H1 (cell line): ENCODE measurements at regions not wholly inside any gene's neighbourhood (a gene's known extent, or its start where the extent isn't known, plus 50 kb on each side); places are given as distances from the start of the nearest gene placed in this dataset.

Experiments used
- CTCF ChIA-PET: fragments of 300-600 bp; sonication (Branson Sonifier 250); formaldehyde crosslinking; loops from one replicate; lab custom pipeline; 2021; ENCODE audit not compliant: partially characterized antibody; lab: Charles Lee
- POLR2A ChIA-PET: fragments of 300-600 bp; sonication (Branson Sonifier 250); formaldehyde crosslinking; loops from one replicate; lab custom pipeline; 2021; ENCODE audit warnings: inconsistent platforms; ENCODE audit not compliant: partially characterized antibody; lab: Charles Lee
- DNase-seq, 2 experiments: peaks; one replicate each; pipeline versions ENCODE4 v3.0.0 to v3.0.0-alpha.2; 2010 to 2022; ENCODE audit warnings: low spot score in 2 of 2, low read depth in 1 of 2, mixed read lengths in 1 of 2
- FAIRE-seq: peaks from 2 replicates; lab custom pipeline; 2011; peaks lifted over from hg19 to GRCh38; lab: Jason Lieb, UNC
- H2AFZ ChIP-seq: 2 replicates; pipeline ENCODE4 v1.8.1; 2012; ENCODE audit warnings: low read length, inconsistent platforms
- H2AK5ac ChIP-seq: 2 replicates; pipeline ENCODE4 v1.6.1; 2013; ENCODE audit warnings: low read depth, low read length
- H2BK120ac ChIP-seq: replicated peaks from 2 replicates; pipeline ENCODE3; 2013; ENCODE audit warnings: low read depth, low read length, inconsistent platforms
- H2BK12ac ChIP-seq: 2 replicates; pipeline ENCODE4 v1.6.1; 2013; ENCODE audit warnings: low read depth, low read length
- H2BK15ac ChIP-seq: 2 replicates; pipeline ENCODE4 v1.6.1; 2013; ENCODE audit warnings: low read length
- H2BK20ac ChIP-seq: 2 replicates; pipeline ENCODE4 v1.6.1; 2013; ENCODE audit warnings: low read length
- H2BK5ac ChIP-seq: 2 replicates; pipeline ENCODE4 v1.6.1; 2013; ENCODE audit warnings: low read depth, low read length
- H3K14ac ChIP-seq: 2 replicates; pipeline ENCODE4 v1.6.1; 2013; ENCODE audit warnings: inconsistent platforms; ENCODE audit not compliant: insufficient read length
- H3K18ac ChIP-seq: 2 replicates; pipeline ENCODE4 v1.6.1; 2013; ENCODE audit warnings: low read length; ENCODE audit errors: extremely low read depth
- H3K23ac ChIP-seq: 2 replicates; pipeline ENCODE4 v1.6.1; 2013; ENCODE audit warnings: inconsistent platforms; ENCODE audit not compliant: insufficient read length
- H3K23me2 ChIP-seq: 2 replicates; pipeline ENCODE4 v1.6.1; 2013; ENCODE audit warnings: low read depth, low read length
- H3K27ac ChIP-seq: 2 replicates; pipeline ENCODE4 v1.6.1; 2011; ENCODE audit warnings: low read depth, low read length, inconsistent platforms
- H3K27me3 ChIP-seq, 4 experiments: replicated peaks in 1 of 4; 1 replicate in 1 of 4; 2 replicates in 3 of 4; pipeline versions ENCODE4 v1.6.1 to v1.8.1; 2011 to 2013; ENCODE audit warnings: low read length in 3 of 4, mild to moderate bottlenecking in 3 of 4, inconsistent platforms in 2 of 4, mixed read lengths in 2 of 4, moderate library complexity in 1 of 4; ENCODE audit not compliant: control insufficient read depth in 3 of 4, insufficient read depth in 3 of 4; ENCODE audit errors: extremely low read depth in 1 of 4
- H3K36me3 ChIP-seq, 4 experiments: 2 replicates each; pipeline versions ENCODE4 v1.6.1 to v1.8.1; 2011 to 2013; ENCODE audit warnings: mild to moderate bottlenecking in 4 of 4, low read length in 3 of 4, moderate library complexity in 2 of 4, control low read depth in 1 of 4, inconsistent platforms in 1 of 4; ENCODE audit not compliant: insufficient read depth in 4 of 4, control insufficient read depth in 2 of 4
- H3K4ac ChIP-seq: replicated peaks from 2 replicates; pipeline ENCODE3; 2013; ENCODE audit warnings: low read length, low read depth, mixed read lengths, inconsistent platforms; ENCODE audit not compliant: insufficient read length
- H3K4me1 ChIP-seq, 4 experiments: replicated peaks in 1 of 4; 1 replicate in 1 of 4; 2 replicates in 3 of 4; pipeline versions ENCODE4 v1.6.1 to v1.8.1; 2011 to 2013; ENCODE audit warnings: low read length in 3 of 4, inconsistent platforms in 2 of 4, mixed read lengths in 1 of 4; ENCODE audit not compliant: insufficient read depth in 4 of 4, control insufficient read depth in 3 of 4
- H3K4me2 ChIP-seq, 2 experiments: 2 replicates each; pipeline versions ENCODE4 v1.6.1 to v1.8.1; 2011 to 2013; ENCODE audit warnings: low read depth in 2 of 2, low read length in 2 of 2, control low read depth in 1 of 2, inconsistent platforms in 1 of 2, mild to moderate bottlenecking in 1 of 2; ENCODE audit not compliant: insufficient read depth in 1 of 2
- H3K4me3 ChIP-seq, 4 experiments: fragments of 200-600, 300-600 bp in 1 of 4; sonication (generic), shearing (Covaris generic), sonication (Bioruptor Twin) in 1 of 4; 2 replicates each; pipeline versions ENCODE4 v1.5.1 to v1.8.1; 2011 to 2016; ENCODE audit warnings: low read length in 4 of 4, low read depth in 3 of 4, control low read depth in 2 of 4, inconsistent platforms in 2 of 4, mild to moderate bottlenecking in 2 of 4, mixed read lengths in 1 of 4, moderate library complexity in 1 of 4; ENCODE audit not compliant: insufficient read depth in 2 of 4; ENCODE audit errors: extremely low read depth in 1 of 4
- H3K56ac ChIP-seq: replicated peaks from 2 replicates; pipeline ENCODE3; 2013; ENCODE audit warnings: low read depth, mild to moderate bottlenecking, mixed read lengths, low read length, inconsistent platforms; ENCODE audit not compliant: insufficient read length
- H3K79me1 ChIP-seq: 2 replicates; pipeline ENCODE4 v1.6.1; 2013; ENCODE audit warnings: low read depth, low read length, control low read depth
- H3K79me2 ChIP-seq, 2 experiments: 2 replicates each; pipeline versions ENCODE4 v1.6.1 to v1.8.1; 2012 to 2013; ENCODE audit warnings: low read length in 2 of 2, mild to moderate bottlenecking in 2 of 2, inconsistent platforms in 1 of 2; ENCODE audit not compliant: insufficient read depth in 2 of 2, control insufficient read depth in 1 of 2
- H3K9ac ChIP-seq, 4 experiments: replicated peaks in 1 of 4; 1 replicate in 1 of 4; 2 replicates in 3 of 4; pipeline versions ENCODE4 v1.6.1 to v1.8.1; 2011 to 2013; ENCODE audit warnings: low read depth in 3 of 4, low read length in 3 of 4, control low read depth in 2 of 4, mild to moderate bottlenecking in 2 of 4, moderate library complexity in 2 of 4, inconsistent platforms in 1 of 4; ENCODE audit errors: extremely low read depth in 1 of 4
- H3K9me3 ChIP-seq, 2 experiments: 2 replicates each; pipeline versions ENCODE4 v1.6.1 to v1.8.1; 2012 to 2013; ENCODE audit warnings: mild to moderate bottlenecking in 2 of 2, moderate library complexity in 2 of 2, control low read depth in 1 of 2, inconsistent platforms in 1 of 2, low read depth in 1 of 2, low read length in 1 of 2, mixed read lengths in 1 of 2; ENCODE audit not compliant: insufficient read depth in 2 of 2
- H4K20me1 ChIP-seq, 2 experiments: replicated peaks in 1 of 2; 2 replicates each; pipeline versions ENCODE3 to v1.8.1; 2011 to 2013; ENCODE audit warnings: inconsistent platforms in 2 of 2, low read length in 2 of 2, mild to moderate bottlenecking in 1 of 2; ENCODE audit not compliant: insufficient read depth in 2 of 2, control insufficient read depth in 1 of 2
- H4K5ac ChIP-seq: 2 replicates; pipeline ENCODE4 v1.6.1; 2013; ENCODE audit warnings: low read length, low read depth, mixed read lengths, inconsistent platforms; ENCODE audit not compliant: insufficient read length
- H4K8ac ChIP-seq: 2 replicates; pipeline ENCODE4 v1.8.0; 2013; ENCODE audit warnings: mild to moderate bottlenecking, moderate library complexity, low read length, inconsistent platforms; ENCODE audit not compliant: insufficient read depth; ENCODE audit errors: extremely low read depth
- H4K91ac ChIP-seq: replicated peaks from 2 replicates; pipeline ENCODE3; 2013; ENCODE audit warnings: low read length, mixed read lengths, inconsistent platforms; ENCODE audit not compliant: insufficient read length
- CHD1 ChIP-seq: IDR thresholded peaks from 2 replicates; pipeline ENCODE4 v1.6.1; 2012; ENCODE audit warnings: low read depth, low read length, improper control_type of control experiment
- CREB1 ChIP-seq: IDR thresholded peaks from 2 replicates; pipeline ENCODE4 v1.6.1; 2012; ENCODE audit warnings: inconsistent platforms
- CTBP2 ChIP-seq: IDR thresholded peaks from 2 replicates; pipeline ENCODE4 v1.7.0; 2011; ENCODE audit warnings: borderline replicate concordance, mild to moderate bottlenecking, moderate library complexity, mixed read lengths, low read length; ENCODE audit not compliant: insufficient read depth, insufficient read length
- CTCF ChIP-seq, 3 experiments: IDR thresholded peaks; 1 replicate in 2 of 3; 2 replicates in 1 of 3; pipeline versions ENCODE4 v1.5.1 to v1.6.1; 2011; ENCODE audit warnings: low read length in 3 of 3, mild to moderate bottlenecking in 3 of 3, inconsistent platforms in 2 of 3, low read depth in 1 of 3, moderate library complexity in 1 of 3; ENCODE audit not compliant: insufficient read depth in 1 of 3; ENCODE audit errors: control extremely low read depth in 1 of 3
- EP300 ChIP-seq, 2 experiments: IDR thresholded peaks; 1 replicate in 1 of 2; 2 replicates in 1 of 2; pipeline ENCODE4 v1.6.1; 2011 to 2012; ENCODE audit warnings: low read depth in 2 of 2, low read length in 2 of 2, mild to moderate bottlenecking in 2 of 2, borderline replicate concordance in 1 of 2, inconsistent platforms in 1 of 2, moderate library complexity in 1 of 2
- KDM4A ChIP-seq: IDR thresholded peaks from one replicate; pipeline ENCODE4 v1.7.1; 2012; ENCODE audit warnings: low read depth, mild to moderate bottlenecking, moderate library complexity, low read length, inconsistent platforms; ENCODE audit not compliant: severe bottlenecking
- KDM5A ChIP-seq: fragments of 200-600 bp; IDR thresholded peaks from 2 replicates; pipeline ENCODE4 v1.7.1; 2012; ENCODE audit warnings: mild to moderate bottlenecking, low read length, inconsistent platforms, mixed read lengths
- MAFK ChIP-seq: IDR thresholded peaks from 2 replicates; pipeline ENCODE4 v1.6.1; 2012; ENCODE audit warnings: low read depth, mild to moderate bottlenecking, improper control_type of control experiment, low read length
- PHF8 ChIP-seq: fragments of 200-600 bp; sonication (generic); conservative IDR thresholded peaks from 2 replicates; pipeline ENCODE4 v1.7.1; 2012; ENCODE audit warnings: low read depth, mild to moderate bottlenecking, inconsistent platforms, low read length, moderate library complexity
- TAF7 ChIP-seq: optimal IDR thresholded peaks from 2 replicates; pipeline ENCODE3; 2011; ENCODE audit warnings: low read depth, mild to moderate bottlenecking, inconsistent platforms, low read length, moderate library complexity, borderline replicate concordance
- WGBS, 2 experiments: shearing (Covaris generic) in 1 of 2; methylation state at CpG; one replicate each; pipeline versions ENCODE4 v1.1.6 to v1.1.7; 2013 to 2015; ENCODE audit warnings: low lambda C conversion rate in 2 of 2, mixed read lengths in 2 of 2, inconsistent platforms in 1 of 2, low coverage in 1 of 2, missing lambda C conversion rate in 1 of 2; ENCODE audit not compliant: insufficient replicate concordance in 2 of 2, insufficient coverage in 1 of 2, insufficient read length in 1 of 2; ENCODE audit errors: extremely low coverage in 1 of 2, missing lambda C conversion rate in 1 of 2; 5-methylcytosine and 5-hydroxymethylcytosine counted together

GRCh38 chr2:12284487-12284886, 432.2 kb upstream of the TRIB2 start:
- no peak overlapping the region for H2BK15ac ChIP-seq
- no peak overlapping the region for H3K4me3 ChIP-seq
- H3K9ac ChIP-seq = no peak overlapping the region
- H3K56ac ChIP-seq = no peak overlapping the region
- POLR2A ChIA-PET = no interaction called here
- no peak overlapping the region for H3K4me2 ChIP-seq
- H3K27ac ChIP-seq = no peak overlapping the region
- H3K9me3 ChIP-seq = peaks cover 0 to 4% of the 10 kb centered on the region in 2 experiments; a peak in 1 of 4 replicates
- H2AK5ac ChIP-seq = no peak overlapping the region
- H2BK12ac ChIP-seq = no peak overlapping the region
- H3K4me1 ChIP-seq = peaks cover 0 to 3% (median 0%) of the 10 kb centered on the region in 4 experiments; a peak in 2 of 7 replicates
- no peaks in the 10 kb centered on the region for H3K79me2 ChIP-seq
- no peaks in the 10 kb centered on the region for H4K20me1 ChIP-seq
- H3K27me3 ChIP-seq = no peaks in the 10 kb centered on the region
- H2BK5ac ChIP-seq = no peak overlapping the region
- H3K14ac ChIP-seq = no peak overlapping the region
- no peak overlapping the region for H2BK20ac ChIP-seq
- DNase-seq = no peak
- FAIRE-seq = no peak
- no peak overlapping the region for H3K4ac ChIP-seq
- no peak overlapping the region for H3K23ac ChIP-seq
- H4K5ac ChIP-seq = no peak overlapping the region
- no peak overlapping the region for H4K91ac ChIP-seq
- WGBS, 2 experiments = 83% methylated on average over 2 of the region's 2 CpGs; no CpG with 5 or more reads in 1 of the 2 experiments
- H3K36me3 ChIP-seq = no peaks in the 10 kb centered on the region
- H3K18ac ChIP-seq = no peak overlapping the region
- H3K79me1 ChIP-seq = no peaks in the 10 kb centered on the region
- CTCF ChIA-PET = no interaction called here
- H3K23me2 ChIP-seq = no peaks in the 10 kb centered on the region
- H2AFZ ChIP-seq = no peak overlapping the region
- no peak overlapping the region for H4K8ac ChIP-seq
- no peak overlapping the region for H2BK120ac ChIP-seq
- no peak for TF ChIP-seq MAFK
- TF ChIP-seq CTBP2 = no peak
- no peak for TF ChIP-seq CTCF (IDR thresholded peaks at IDR 0.05; ENCODE audit: control extremely low read depth in 1 of 3, insufficient read depth in 1 of 3, low read depth in 1 of 3, low read length in 3 of 3)
- no peak for TF ChIP-seq CREB1
- no peak for TF ChIP-seq CHD1
- TF ChIP-seq EP300 (IDR thresholded peaks at IDR 0.05; ENCODE audit: borderline replicate concordance in 1 of 2, low read depth in 2 of 2, low read length in 2 of 2) = no peak
- no peak for TF ChIP-seq KDM4A
- no peak for TF ChIP-seq KDM5A
- no peak for TF ChIP-seq PHF8
- no peak for TF ChIP-seq TAF7
